ENCODE measurements at regions not wholly inside any gene's neighbourhood (a gene's known extent, or its start where the extent isn't known, plus 50 kb on each side); places are given as distances from the start of the nearest gene placed in this dataset.
"Not testable (repeated sequence)": the region's sequence is repeated elsewhere in the genome, so short reads cannot be mapped to it uniquely, and the experiment has no call there.

GRCh38 chr5:162811071-162811470 lies 626.3 kb upstream of the CCNG1 start:
- DNase-seq: no peak

- DNase-seq: no peak
Observed at GRCh38 chr5:162816816-162817215, 620.6 kb upstream of the CCNG1 start.

GRCh38 chr5:162817364-162817763 lies 620.0 kb upstream of the CCNG1 start:
- DNase-seq: no peak

- DNase-seq: not testable (repeated sequence)
Observed at GRCh38 chr5:162821664-162822063, 615.7 kb upstream of the CCNG1 start.

GRCh38 chr5:162824360-162824759 lies 613.0 kb upstream of the CCNG1 start:
- no peak for DNase-seq

GRCh38 chr5:162837155-162837554 lies 600.2 kb upstream of the CCNG1 start:
- DNase-seq: no peak

- no peak for DNase-seq
Observed at GRCh38 chr5:162842727-162843126, 594.7 kb upstream of the CCNG1 start.

- no peak for DNase-seq
Observed at GRCh38 chr5:162852134-162852533, 585.3 kb upstream of the CCNG1 start.

- DNase-seq: no peak
Observed at GRCh38 chr5:162858770-162859169, 578.6 kb upstream of the CCNG1 start.

- no peak for DNase-seq
Observed at GRCh38 chr5:162870966-162871365, 566.4 kb upstream of the CCNG1 start.

GRCh38 chr5:162882629-162883028 lies 554.8 kb upstream of the CCNG1 start:
- no peak for DNase-seq

- DNase-seq: no peak
Observed at GRCh38 chr5:162886717-162887116, 550.7 kb upstream of the CCNG1 start.

- no peak for DNase-seq
Observed at GRCh38 chr5:162888268-162888667, 549.1 kb upstream of the CCNG1 start.

GRCh38 chr5:162911873-162912272 lies 525.5 kb upstream of the CCNG1 start:
- no peak for DNase-seq

- DNase-seq: no peak
Observed at GRCh38 chr5:162916368-162916767, 521.0 kb upstream of the CCNG1 start.

- no peak for DNase-seq
Observed at GRCh38 chr5:162929104-162929503, 508.3 kb upstream of the CCNG1 start.

- no peak for DNase-seq
Observed at GRCh38 chr5:162931501-162931900, 505.9 kb upstream of the CCNG1 start.

- no peak for DNase-seq
Observed at GRCh38 chr5:162939991-162940390, 497.4 kb upstream of the CCNG1 start.

GRCh38 chr5:162948677-162949076 lies 488.7 kb upstream of the CCNG1 start:
- DNase-seq: no peak

- no peak for DNase-seq
Observed at GRCh38 chr5:162956570-162956969, 480.8 kb upstream of the CCNG1 start.

- not testable (repeated sequence) for DNase-seq
Observed at GRCh38 chr5:162964144-162964543, 473.3 kb upstream of the CCNG1 start.

GRCh38 chr5:162990063-162990462 lies 447.3 kb upstream of the CCNG1 start:
- no peak for DNase-seq

- no peak for DNase-seq
Observed at GRCh38 chr5:162990856-162991497, 446.4 kb upstream of the CCNG1 start.

- no peak for DNase-seq
Observed at GRCh38 chr5:162995568-162995967, 441.8 kb upstream of the CCNG1 start.

GRCh38 chr5:162996053-162996452 lies 441.3 kb upstream of the CCNG1 start:
- no peak for DNase-seq

- DNase-seq: no peak
Observed at GRCh38 chr5:163005949-163006348, 431.4 kb upstream of the CCNG1 start.

Measured in NCI-H2029 treated with DMSO at 0.1 percent for 48 hours (cell line).